ENCODE measurements at regions not wholly inside any gene's neighbourhood (a gene's known extent, or its start where the extent isn't known, plus 50 kb on each side); places are given as distances from the start of the nearest gene placed in this dataset.
A peak's percentile ranks its signal among the peaks of the same experiment; 100 is the strongest.
"Not testable (repeated sequence)": the region's sequence is repeated elsewhere in the genome, so short reads cannot be mapped to it uniquely, and the experiment has no call there.

- no peaks in the 10 kb centered on the region for H3K36me3 ChIP-seq (ENCODE audit: control insufficient read depth, insufficient read depth, low read length)
- H3K4me3 ChIP-seq (ENCODE audit: low read depth, low read length): no peak overlapping the region
- DNase-seq (ENCODE audit: low read depth): no peak
- no peaks in the 10 kb centered on the region for H3K27me3 ChIP-seq (ENCODE audit: control insufficient read depth, insufficient read depth, low read length)
- TF ChIP-seq, protein P1, sequence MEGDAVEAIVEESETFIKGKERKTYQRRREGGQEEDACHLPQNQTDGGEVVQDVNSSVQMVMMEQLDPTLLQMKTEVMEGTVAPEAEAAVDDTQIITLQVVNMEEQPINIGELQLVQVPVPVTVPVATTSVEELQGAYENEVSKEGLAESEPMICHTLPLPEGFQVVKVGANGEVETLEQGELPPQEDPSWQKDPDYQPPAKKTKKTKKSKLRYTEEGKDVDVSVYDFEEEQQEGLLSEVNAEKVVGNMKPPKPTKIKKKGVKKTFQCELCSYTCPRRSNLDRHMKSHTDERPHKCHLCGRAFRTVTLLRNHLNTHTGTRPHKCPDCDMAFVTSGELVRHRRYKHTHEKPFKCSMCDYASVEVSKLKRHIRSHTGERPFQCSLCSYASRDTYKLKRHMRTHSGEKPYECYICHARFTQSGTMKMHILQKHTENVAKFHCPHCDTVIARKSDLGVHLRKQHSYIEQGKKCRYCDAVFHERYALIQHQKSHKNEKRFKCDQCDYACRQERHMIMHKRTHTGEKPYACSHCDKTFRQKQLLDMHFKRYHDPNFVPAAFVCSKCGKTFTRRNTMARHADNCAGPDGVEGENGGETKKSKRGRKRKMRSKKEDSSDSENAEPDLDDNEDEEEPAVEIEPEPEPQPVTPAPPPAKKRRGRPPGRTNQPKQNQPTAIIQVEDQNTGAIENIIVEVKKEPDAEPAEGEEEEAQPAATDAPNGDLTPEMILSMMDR (IDR thresholded peaks at IDR 0.05; ENCODE audit: insufficient read depth, low read length, severe bottlenecking): no peak
- no peak for FAIRE-seq
Measured at GRCh38 chr16:31780342-31780741, 93.3 kb upstream of the ZNF267 start.

GRCh38 chr16:31785126-31785525, 88.5 kb upstream of the ZNF267 start:
- Histone ChIP-seq H3K27me3 (ENCODE audit: control insufficient read depth, insufficient read depth, low read length) (no peaks in the 10 kb centered on the region), H3K4me3 (ENCODE audit: low read depth, low read length) (no peak overlapping the region), H3K36me3 (ENCODE audit: control insufficient read depth, insufficient read depth, low read length) (no peaks in the 10 kb centered on the region)
- peak; percentile 1 for DNase-seq (ENCODE audit: low read depth)
- no peak for FAIRE-seq
- TF ChIP-seq, protein P1 (IDR thresholded peaks at IDR 0.05; ENCODE audit: insufficient read depth, low read length, severe bottlenecking): no peak

- Histone ChIP-seq H3K27me3 (ENCODE audit: control insufficient read depth, insufficient read depth, low read length) (no peaks in the 10 kb centered on the region), H3K4me3 (ENCODE audit: low read depth, low read length) (no peak overlapping the region)
Measured at GRCh38 chr16:31807086-31807485, 66.5 kb upstream of the ZNF267 start.

DNA sequence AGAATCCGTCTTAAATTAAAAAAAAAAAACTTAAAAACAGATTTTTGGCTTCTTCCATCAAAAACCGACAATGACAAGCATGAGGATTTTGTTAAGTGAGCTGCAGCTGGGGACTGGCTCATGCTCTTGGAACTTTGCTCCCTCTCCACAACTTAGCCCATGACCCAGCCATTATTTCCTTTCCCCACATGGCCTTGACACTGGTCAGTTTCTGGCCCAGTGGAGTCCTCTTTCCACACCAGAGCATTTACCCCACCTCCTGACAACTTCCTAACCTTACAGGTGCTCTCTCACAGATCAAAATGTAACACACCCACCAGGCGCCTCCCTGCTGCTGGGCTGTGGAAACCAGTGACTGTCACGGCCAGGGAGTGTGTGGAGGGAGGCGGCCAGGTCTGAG, 62.7 kb upstream of the ZNF267 start:
- FAIRE-seq (peak; percentile 13), DNase-seq (ENCODE audit: low read depth) (no peak)
- TF ChIP-seq, protein P1 (IDR thresholded peaks at IDR 0.05; ENCODE audit: insufficient read depth, low read length, severe bottlenecking): no peak
- H3K27me3 ChIP-seq (ENCODE audit: control insufficient read depth, insufficient read depth, low read length): no peaks in the 10 kb centered on the region
- no peaks in the 10 kb centered on the region for H3K36me3 ChIP-seq (ENCODE audit: control insufficient read depth, insufficient read depth, low read length)
- no peak overlapping the region for H3K4me3 ChIP-seq (ENCODE audit: low read depth, low read length)

More at GRCh38 chr16:31807086-31807485, 66.5 kb upstream of the ZNF267 start:
- FAIRE-seq (no peak), DNase-seq (ENCODE audit: low read depth) (no peak)
- no peaks in the 10 kb centered on the region for H3K36me3 ChIP-seq (ENCODE audit: control insufficient read depth, insufficient read depth, low read length)
- TF ChIP-seq, protein P1 (IDR thresholded peaks at IDR 0.05; ENCODE audit: insufficient read depth, low read length, severe bottlenecking): no peak

- peak; percentile 43 for FAIRE-seq
- DNase-seq (ENCODE audit: low read depth); H3K36me3 ChIP-seq (ENCODE audit: control insufficient read depth, insufficient read depth, low read length); H3K27me3 ChIP-seq (ENCODE audit: control insufficient read depth, insufficient read depth, low read length); H3K4me3 ChIP-seq (ENCODE audit: low read depth, low read length): not testable (repeated sequence)
Measured at GRCh38 chr16:31816141-31816540, 57.5 kb upstream of the ZNF267 start.

DNA sequence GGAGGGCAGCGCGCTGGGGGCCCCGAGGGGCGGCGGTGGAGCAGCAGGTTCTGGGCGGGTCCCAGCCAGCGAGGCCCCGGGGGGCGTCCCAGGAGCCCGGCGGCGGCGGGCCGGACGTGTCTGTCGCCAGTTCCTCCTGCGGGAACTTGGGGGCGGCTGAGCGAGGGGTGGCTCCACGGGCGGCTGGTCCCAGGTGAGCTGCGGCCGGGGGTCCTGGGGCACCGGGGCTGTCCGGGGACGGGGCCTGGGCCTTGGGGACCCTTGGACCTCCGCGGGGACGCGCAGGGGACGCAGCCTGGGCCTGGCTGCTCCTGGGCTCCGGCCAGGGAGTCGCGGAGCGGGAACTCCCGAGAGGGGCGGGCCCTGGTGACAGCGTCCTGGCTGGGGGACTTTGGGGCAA, 54.2 kb upstream of the ZNF267 start:
- TF ChIP-seq, protein P1 (IDR thresholded peaks at IDR 0.05; ENCODE audit: insufficient read depth, low read length, severe bottlenecking): no peak
- H3K4me3 ChIP-seq (ENCODE audit: low read depth, low read length): no peak overlapping the region
- H3K36me3 ChIP-seq (ENCODE audit: control insufficient read depth, insufficient read depth, low read length): no peaks in the 10 kb centered on the region
- no peak for FAIRE-seq
- H3K27me3 ChIP-seq (ENCODE audit: control insufficient read depth, insufficient read depth, low read length): no peaks in the 10 kb centered on the region
- no peak for DNase-seq (ENCODE audit: low read depth)
